Esophagus squamous epithelium (tissue), 4 donors: ENCODE measurements at regions not wholly inside any gene's neighbourhood (a gene's known extent, or its start where the extent isn't known, plus 50 kb on each side); places are given as distances from the start of the nearest gene placed in this dataset.

Source experiments
- POLR2A ChIP-seq, 4 donors: fragments of 450-650 bp; IDR thresholded peaks; one replicate each; pipeline ENCODE4 v1.6.1; 2017; ENCODE audit warnings: antibody characterized with exemption in 4 of 4, mild to moderate bottlenecking in 4 of 4, moderate library complexity in 3 of 4
- TF ChIP-seq, protein P1 (sequence below), 6 experiments: fragments of 450-650 bp in 4 of 6; fragments of 200-600 bp in 2 of 6; sonication (generic) in 2 of 6; IDR thresholded peaks; one replicate each; pipeline ENCODE4 v1.5.1; 2016 to 2019; ENCODE audit warnings: antibody characterized with exemption in 6 of 6, mild to moderate bottlenecking in 4 of 6, moderate library complexity in 4 of 6

DNA sequence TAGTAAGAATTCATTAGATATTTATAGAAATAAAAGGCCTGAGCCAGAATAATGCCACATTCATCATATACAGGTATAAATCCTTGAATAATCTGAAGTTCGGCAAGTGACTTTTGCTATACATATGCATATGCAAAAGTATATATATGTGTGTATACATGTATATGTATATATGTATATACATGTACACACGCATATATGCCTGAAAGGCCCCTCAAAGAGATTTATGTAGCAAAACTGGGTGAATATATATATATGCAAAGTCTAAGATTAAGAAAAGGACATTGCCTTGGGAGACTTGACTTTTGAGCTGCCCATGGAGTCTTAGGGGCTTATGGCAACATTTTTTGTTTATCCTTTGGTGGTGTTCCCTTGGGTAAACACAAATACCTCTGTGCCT lies 231.4 kb downstream of the BMP2 start:
- TF ChIP-seq, protein P1, sequence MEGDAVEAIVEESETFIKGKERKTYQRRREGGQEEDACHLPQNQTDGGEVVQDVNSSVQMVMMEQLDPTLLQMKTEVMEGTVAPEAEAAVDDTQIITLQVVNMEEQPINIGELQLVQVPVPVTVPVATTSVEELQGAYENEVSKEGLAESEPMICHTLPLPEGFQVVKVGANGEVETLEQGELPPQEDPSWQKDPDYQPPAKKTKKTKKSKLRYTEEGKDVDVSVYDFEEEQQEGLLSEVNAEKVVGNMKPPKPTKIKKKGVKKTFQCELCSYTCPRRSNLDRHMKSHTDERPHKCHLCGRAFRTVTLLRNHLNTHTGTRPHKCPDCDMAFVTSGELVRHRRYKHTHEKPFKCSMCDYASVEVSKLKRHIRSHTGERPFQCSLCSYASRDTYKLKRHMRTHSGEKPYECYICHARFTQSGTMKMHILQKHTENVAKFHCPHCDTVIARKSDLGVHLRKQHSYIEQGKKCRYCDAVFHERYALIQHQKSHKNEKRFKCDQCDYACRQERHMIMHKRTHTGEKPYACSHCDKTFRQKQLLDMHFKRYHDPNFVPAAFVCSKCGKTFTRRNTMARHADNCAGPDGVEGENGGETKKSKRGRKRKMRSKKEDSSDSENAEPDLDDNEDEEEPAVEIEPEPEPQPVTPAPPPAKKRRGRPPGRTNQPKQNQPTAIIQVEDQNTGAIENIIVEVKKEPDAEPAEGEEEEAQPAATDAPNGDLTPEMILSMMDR (IDR thresholded peaks at IDR 0.05), result no peak
- TF ChIP-seq POLR2A (IDR thresholded peaks at IDR 0.05), result no peak
